Breast epithelium (tissue), 3 donors: ENCODE measurements at regions not wholly inside any gene's neighbourhood (a gene's known extent, or its start where the extent isn't known, plus 50 kb on each side); places are given as distances from the start of the nearest gene placed in this dataset.

ENCODE experiments used
- POLR2A ChIP-seq: fragments of 450-650 bp; IDR thresholded peaks from one replicate; pipeline ENCODE4 v1.6.1; 2016; ENCODE audit warnings: antibody characterized with exemption, mild to moderate bottlenecking, moderate library complexity
- POLR2AphosphoS5 ChIP-seq, 3 donors: sonication (generic); formaldehyde crosslinking; IDR thresholded peaks; one replicate each; pipeline ENCODE4 v1.6.1; 2017; ENCODE audit warnings: antibody characterized with exemption in 3 of 3
- TF ChIP-seq, protein P1 (sequence below), 3 donors: fragments of 450-650 bp; IDR thresholded peaks; one replicate each; pipeline ENCODE4 v1.5.1; 2016 to 2017; ENCODE audit warnings: antibody characterized with exemption in 3 of 3, mild to moderate bottlenecking in 3 of 3, moderate library complexity in 3 of 3

DNA sequence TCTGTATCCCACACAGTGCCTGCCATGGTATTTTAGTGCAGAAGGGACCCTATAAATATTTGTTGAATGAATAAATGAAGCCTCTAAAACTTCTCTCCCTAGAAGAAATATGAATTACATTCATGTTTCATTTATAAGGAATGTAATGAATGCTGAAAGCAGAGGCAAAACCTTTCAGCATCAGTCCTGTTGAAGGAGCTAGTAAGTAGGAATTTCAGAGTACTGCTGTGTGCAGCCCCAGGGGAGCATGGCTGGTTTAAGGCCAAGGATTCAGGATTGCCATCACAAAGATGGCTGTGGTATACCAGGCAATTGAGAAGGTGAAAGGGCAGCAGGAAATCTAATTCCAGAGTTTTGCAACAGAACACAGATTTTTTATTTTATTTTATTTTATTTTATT, 1131.4 kb downstream of the IGSF11 start:
- TF ChIP-seq, protein P1, sequence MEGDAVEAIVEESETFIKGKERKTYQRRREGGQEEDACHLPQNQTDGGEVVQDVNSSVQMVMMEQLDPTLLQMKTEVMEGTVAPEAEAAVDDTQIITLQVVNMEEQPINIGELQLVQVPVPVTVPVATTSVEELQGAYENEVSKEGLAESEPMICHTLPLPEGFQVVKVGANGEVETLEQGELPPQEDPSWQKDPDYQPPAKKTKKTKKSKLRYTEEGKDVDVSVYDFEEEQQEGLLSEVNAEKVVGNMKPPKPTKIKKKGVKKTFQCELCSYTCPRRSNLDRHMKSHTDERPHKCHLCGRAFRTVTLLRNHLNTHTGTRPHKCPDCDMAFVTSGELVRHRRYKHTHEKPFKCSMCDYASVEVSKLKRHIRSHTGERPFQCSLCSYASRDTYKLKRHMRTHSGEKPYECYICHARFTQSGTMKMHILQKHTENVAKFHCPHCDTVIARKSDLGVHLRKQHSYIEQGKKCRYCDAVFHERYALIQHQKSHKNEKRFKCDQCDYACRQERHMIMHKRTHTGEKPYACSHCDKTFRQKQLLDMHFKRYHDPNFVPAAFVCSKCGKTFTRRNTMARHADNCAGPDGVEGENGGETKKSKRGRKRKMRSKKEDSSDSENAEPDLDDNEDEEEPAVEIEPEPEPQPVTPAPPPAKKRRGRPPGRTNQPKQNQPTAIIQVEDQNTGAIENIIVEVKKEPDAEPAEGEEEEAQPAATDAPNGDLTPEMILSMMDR (IDR thresholded peaks at IDR 0.05) = no peak
- no peak for TF ChIP-seq POLR2A
- no peak for TF ChIP-seq POLR2AphosphoS5 (IDR thresholded peaks at IDR 0.05)
